ENCODE measurements at regions not wholly inside any gene's neighbourhood (a gene's known extent, or its start where the extent isn't known, plus 50 kb on each side); places are given as distances from the start of the nearest gene placed in this dataset.
A peak's percentile ranks its signal among the peaks of the same experiment; 100 is the strongest.
"Not testable (repeated sequence)": the region's sequence is repeated elsewhere in the genome, so short reads cannot be mapped to it uniquely, and the experiment has no call there.

GRCh38 chr3:150300388-150300787 lies 107.7 kb upstream of the TSC22D2 start:
- no peak for DNase-seq

DNA sequence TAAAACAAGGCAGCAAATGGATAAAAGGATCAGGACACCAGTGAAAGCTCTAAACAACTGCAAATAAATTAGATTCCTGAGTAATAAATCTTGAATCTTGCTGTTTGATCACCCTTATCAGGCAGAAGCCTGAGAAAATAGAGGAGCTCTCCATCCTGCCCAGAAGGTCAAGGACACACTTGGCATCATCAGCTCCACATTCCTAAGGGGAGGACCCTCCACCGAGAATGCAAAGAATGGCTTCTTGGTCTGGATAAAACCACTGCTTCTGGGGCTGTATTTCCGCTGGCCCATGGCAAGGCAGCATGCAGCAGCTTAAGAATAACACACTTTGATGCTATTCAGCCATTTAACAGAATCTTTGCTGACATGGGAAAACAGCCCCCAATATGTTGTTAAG lies 108.9 kb upstream of the TSC22D2 start:
- no peak for DNase-seq

- no peak for DNase-seq
These were observed 111.1 kb upstream of the TSC22D2 start for GRCh38 chr3:150296966-150297365.

DNA sequence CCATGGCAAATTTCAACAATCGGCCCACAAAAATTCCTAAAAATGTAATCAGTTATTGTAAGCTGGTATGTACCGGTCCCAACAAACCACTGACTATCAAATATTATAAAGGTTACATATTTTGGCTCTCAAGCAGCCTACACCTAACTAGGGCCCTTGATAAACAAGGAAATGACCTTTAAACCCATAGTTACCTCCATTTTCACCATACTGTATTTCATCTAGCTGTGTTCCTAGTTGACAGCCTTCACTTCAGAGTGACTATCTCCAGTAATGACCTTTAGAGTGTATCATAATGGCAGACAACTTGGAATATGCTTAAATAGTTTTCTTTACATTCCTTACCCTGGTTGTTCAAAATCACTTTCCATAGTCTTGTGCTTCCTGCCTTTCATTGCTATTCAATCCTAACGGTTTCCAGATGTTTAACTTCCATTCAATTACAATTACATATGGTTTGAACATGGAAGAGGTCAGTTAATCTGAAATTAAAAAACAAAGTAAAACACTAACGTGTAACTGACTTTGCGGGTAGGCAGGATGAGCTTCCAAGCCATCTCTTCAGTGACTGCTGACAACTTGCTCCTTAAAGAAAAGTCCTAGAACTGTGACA lies 111.9 kb upstream of the TSC22D2 start:
- no peak for DNase-seq

- DNase-seq = no peak
These were observed 114.6 kb upstream of the TSC22D2 start for GRCh38 chr3:150293401-150294001.

DNA sequence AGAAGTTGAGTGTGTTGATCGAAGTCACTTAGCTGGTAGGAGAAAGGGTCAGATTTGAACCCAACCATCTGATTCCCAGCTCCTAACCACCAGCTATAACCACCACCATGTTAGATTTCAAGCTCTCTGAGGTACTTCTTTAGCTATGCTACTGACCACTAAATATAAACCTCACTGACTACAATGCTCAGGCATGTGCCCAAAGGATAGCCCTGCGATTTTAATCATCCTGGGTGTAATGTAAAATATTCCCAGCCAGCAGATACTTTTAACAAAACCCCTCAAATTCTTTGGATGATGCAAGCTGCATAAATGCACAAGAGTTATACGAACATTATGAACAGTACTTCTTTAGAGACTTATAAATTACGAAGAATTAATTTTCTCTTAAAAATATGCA lies 115.2 kb upstream of the TSC22D2 start:
- no peak for DNase-seq

DNA sequence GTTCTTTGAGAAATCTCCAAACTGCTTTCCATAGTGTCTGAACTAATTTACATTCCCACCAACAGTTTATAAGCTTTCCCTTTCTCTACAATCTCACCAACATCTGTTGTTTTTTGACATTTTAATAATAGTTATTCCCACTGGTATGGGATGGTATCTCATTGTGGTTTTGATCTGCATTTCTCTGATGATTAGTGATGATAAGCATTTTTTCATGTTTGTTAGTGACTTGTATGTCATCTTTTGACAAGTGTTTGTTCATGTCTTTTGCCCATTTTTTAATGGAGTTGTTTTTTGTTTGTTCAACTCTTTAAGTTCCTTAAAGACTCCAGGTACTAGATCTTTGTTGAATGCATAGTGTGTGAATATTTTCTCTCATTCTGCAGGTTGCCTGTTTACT lies 116.6 kb upstream of the TSC22D2 start:
- DNase-seq = no peak

DNA sequence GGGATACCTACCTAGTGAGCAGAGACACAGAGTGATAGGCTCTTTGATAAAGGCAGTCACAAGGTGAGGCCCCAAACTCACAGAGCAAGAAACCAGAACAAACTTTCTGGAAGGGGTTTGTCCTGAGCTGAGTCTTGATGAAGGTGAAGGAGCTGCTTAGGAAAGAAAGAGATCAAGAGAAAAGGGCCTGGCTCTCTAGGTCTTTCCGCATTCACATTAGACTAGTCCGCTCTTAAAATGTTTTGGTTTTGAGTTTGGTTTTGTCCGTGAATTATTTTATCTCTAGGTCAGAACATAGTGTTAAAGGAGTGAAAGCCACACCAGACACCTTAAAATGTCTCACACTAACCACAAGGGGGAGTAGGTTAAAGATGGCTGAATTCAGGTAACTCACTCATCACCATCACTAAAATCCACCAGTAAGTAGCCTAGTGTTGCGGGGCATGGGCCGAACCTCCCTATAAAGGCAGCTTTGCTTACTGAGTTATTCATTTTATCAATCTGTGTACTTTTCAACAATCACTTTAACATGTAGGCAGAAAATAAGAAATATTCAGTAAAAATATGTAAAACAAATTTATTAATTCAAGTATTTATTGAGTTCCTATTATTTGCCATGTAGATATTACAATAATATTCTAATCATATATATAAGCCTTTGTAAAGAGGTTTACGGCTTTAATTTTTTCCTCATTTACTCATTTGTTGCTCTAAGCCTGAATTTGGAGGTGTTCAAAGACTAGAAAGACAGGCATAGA lies 121.5 kb upstream of the TSC22D2 start:
- DNase-seq = peak; percentile 59

DNA sequence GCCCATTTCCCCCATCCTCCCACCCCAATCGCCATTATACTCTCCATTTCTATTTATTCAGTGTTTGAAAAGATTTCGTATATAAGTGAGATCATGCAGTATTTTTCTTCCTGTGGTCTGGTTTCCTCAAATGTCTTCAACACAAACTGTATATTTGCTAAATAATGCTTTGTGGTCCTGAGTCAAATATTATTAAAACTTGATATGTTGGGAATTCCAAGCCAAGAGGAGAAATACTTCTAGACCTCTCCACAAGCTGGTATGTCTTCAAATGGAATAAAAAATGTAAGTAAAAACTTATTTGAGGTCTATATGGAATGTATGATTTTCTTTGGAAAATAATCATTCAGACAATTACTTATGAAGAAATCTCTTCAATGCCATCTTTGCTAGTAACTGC lies 122.5 kb upstream of the TSC22D2 start:
- DNase-seq = no peak

- no peak for DNase-seq
These were observed 129.2 kb upstream of the TSC22D2 start for GRCh38 chr3:150278843-150279381.

DNA sequence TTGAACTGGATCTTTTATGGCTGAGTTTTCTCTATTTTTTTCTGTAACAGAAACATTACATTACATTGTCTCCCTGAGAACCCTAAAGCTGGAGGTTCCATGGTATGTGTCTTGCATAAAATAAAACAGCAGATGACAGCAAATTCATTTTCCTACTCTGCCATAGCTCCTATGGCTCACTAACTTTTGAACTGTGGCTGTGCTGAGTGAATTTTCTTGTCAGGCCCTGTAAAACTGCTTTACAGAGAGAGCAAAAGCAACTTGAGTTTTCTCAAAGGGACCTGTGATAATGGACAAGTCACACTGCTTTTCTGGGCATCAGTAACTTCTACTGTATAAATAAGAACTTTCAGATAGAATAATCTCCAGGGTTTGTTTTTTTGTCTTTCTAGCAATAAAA lies 129.9 kb upstream of the TSC22D2 start:
- DNase-seq = no peak

DNA sequence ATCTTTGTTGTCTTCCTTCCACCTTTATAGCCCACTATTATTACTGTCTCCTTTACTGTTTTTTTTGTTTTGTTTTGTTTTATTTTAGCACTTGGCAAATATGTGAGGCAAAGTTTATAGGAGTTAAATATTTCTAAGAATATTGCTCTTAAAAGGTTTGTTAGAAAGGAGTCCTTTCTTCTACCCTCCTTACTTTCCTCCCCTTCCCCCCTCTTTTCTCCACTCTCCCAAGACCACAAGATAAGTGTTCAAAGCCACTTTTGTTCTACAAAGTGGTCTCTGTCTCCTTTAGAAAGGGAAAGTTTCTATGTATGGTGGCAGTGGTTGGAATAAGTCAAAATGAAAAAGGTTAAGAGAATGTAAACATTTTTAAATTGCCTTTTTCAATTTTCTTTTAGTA lies 130.7 kb upstream of the TSC22D2 start:
- no peak for DNase-seq

- no peak for DNase-seq
These were observed 132.2 kb upstream of the TSC22D2 start for GRCh38 chr3:150275941-150276340.

DNA sequence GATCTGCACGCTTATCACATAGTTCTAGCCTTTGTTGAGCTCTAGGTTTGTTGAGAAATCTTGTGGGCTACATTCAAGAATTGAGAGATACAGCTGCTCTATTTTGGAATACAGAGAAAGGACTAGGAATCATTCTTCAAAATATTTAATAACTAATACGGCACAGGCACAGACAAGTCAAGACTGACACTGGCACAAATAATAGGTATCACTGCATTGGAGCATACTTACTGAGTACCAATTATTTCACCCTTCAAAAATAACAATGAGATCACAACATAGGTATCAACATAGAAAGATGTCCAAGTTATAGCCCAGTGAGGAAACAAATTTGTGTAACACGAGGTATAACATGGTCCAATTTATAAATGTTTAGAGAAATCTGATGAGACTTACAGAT lies 133.7 kb upstream of the TSC22D2 start:
- DNase-seq = no peak

DNA sequence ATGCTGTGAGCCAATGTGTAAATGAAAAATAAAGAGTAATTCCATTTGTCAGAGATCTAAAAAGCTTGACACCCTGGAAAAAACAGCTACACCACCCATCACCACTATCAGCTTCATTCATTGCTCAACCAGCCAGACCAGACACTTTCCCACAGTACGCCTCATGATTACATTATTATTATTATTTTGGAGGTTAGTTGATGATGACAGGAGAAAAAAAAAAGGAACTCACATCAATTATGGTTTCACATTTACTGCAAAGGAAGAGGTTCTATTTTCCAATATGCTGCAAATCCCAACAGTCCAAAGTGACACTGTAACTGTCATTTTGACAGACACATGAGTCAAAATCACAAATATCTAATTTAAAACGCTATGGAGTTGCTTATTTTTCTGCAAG lies 134.7 kb upstream of the TSC22D2 start:
- no peak for DNase-seq

- DNase-seq = no peak
These were observed 136.5 kb upstream of the TSC22D2 start for GRCh38 chr3:150271591-150271960.

DNA sequence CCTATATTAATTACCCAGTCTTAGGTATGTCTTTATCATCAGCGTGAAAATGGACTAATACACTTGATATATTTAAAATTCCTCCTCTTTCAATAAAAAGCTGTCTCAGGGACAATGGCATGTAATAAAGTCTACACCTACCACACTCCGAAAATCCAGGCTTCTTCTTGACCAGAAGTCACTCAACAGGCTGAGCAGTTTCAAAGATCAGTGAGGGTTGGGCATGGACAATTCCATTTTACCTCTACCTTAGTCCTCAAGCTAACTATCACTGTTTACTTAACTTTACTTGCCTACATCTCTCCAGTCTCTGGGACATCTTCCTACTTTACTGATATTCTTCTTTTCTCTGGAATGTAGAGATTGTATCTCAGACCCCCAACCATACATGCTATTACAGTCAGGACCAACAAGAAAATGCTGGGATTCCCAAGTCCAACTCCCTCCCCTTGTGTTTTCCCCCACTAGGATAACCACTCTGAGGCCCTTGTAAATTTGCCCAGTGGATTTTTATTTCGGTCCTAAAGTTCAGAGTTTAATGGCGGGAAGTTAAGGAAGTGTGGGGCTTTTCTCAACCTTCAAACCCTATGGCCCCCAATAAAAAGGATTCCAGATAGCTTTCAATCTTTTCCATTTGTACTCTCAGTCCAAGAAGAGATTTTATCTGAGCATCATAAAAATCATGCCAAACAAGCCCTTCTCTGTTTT lies 137.1 kb upstream of the TSC22D2 start:
- no peak for DNase-seq

- not testable (repeated sequence) for DNase-seq
These were observed 137.7 kb upstream of the TSC22D2 start for GRCh38 chr3:150270444-150270843.

DNA sequence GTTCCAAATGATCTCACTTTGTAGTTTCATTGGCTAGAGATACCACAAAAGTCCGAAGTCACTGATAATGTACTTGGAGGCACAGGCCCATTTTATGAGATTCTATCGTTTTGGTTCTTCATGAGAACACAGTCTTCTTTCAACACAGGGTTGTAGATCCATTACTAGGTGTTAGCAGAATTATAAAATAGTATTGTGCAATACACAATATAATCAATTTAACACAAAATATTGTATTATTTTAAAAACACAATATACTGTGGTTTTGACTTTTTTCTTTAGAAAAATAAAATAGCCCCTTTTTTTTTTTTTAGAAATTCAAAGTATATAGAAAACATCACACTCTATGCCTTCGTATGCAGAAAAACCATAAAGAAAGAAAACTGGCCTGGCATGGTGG lies 138.6 kb upstream of the TSC22D2 start:
- DNase-seq = no peak

GRCh38 chr3:150268426-150269391 lies 139.4 kb upstream of the TSC22D2 start:
- DNase-seq = no peak

DNA sequence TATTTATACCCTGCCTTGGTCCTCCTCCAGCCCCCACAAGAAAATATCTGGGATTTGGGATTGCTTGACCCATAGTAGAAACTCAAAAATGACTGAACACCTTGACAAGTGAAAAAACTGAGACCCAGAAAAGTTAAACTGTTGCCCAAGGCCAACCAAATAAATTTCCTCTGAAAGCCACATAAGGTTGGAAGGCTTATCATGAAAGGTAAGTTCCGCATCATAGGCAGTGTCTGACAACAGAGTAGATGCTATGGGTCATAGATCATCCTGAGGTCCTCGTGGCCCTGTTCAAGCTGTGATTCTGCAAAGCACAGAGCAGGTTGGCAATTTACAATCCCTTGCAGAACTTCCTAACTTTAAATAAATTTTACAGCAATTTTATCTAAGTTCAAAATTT lies 140.8 kb upstream of the TSC22D2 start:
- DNase-seq = no peak

GRCh38 chr3:150265305-150265704 lies 142.8 kb upstream of the TSC22D2 start:
- no peak for DNase-seq

Data from hematopoietic multipotent progenitor cell treated with erythropoietin and hydrocortisone succinate and interleukin-3 and kit ligand, for 8 days (in vitro differentiated cells).